NCI-H1048 (cell line): ENCODE measurements at regions not wholly inside any gene's neighbourhood (a gene's known extent, or its start where the extent isn't known, plus 50 kb on each side); places are given as distances from the start of the nearest gene placed in this dataset.

Experiments
- DNase-seq: peaks from one replicate; lab custom pipeline; 2025; lab: John Stamatoyannopoulos, UW

- no peak for DNase-seq
Observed at GRCh38 chr4:157509341-157509740, 288.8 kb downstream of the GRIA2 start.

GRCh38 chr4:157502656-157503055 lies 282.1 kb downstream of the GRIA2 start:
- DNase-seq: no peak

GRCh38 chr4:157459785-157460184 lies 239.3 kb downstream of the GRIA2 start:
- peak; percentile 73 for DNase-seq

GRCh38 chr4:157447195-157447594 lies 226.7 kb downstream of the GRIA2 start:
- DNase-seq: no peak

GRCh38 chr4:157444014-157444413 lies 223.5 kb downstream of the GRIA2 start:
- no peak for DNase-seq

DNA sequence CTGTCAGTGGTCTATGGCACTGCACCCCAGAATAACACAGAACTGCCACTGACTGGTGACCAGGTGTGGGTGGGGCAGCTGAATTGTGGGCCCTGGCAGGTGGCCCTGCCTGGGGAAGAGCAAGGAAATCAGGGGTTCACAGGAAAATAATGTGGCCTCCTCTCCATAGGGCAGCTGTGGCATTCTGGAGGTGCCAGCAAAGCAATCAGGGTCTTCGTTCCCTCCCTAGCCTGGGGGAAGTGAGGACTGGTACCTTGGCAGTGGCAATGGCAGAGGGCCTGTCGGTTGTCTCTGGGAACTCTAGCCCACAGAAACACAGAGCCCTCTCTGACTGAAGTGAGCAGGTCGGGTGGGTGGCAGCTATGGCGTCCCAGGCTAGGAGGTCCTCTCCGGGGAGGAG lies 223.0 kb downstream of the GRIA2 start:
- DNase-seq: no peak

DNA sequence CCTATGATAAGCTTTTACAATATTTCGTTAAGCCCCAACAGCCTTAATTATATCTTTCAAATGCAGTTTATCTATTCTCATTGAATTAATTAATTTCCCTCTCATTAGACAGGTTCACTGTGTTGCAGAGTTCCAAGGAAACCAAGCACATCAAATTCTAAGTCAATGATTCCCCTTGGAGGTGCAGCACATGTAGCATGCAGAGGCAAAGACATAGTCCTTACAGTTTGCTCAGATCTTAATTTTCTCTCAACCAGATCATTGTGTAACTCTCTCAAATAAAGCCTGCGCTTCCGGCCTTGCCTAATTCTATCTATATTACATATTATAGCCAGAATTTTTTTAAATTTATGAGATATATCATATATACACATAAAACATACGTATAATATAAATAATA lies 205.4 kb downstream of the GRIA2 start:
- no peak for DNase-seq

GRCh38 chr4:157423526-157424020 lies 203.0 kb downstream of the GRIA2 start:
- DNase-seq: no peak

DNA sequence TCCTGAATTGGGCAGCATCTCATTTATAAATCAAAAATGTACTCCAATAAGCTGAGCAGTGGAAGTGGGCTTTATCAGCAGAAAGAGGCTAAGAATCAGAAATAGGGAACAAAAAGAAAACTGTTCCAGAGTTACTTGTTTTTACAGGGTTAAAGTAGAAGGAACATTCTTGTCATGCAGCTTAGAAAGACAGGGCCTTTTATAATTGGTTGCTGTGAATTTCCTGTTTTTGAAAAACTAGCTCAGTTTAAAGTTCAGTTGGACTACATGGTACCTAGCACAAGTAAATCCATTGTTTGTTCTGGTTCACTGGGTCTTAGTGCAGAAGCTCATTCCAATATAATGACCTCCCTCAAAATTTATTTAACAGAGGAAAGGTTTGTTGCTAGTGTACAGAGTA lies 200.8 kb downstream of the GRIA2 start:
- DNase-seq: no peak
